Mesodermal cell (in vitro differentiated cells): ENCODE measurements at regions not wholly inside any gene's neighbourhood (a gene's known extent, or its start where the extent isn't known, plus 50 kb on each side); places are given as distances from the start of the nearest gene placed in this dataset.

Experiments
- H3K27ac ChIP-seq: 2 replicates; pipeline ENCODE4 v1.7.0; 2013; ENCODE audit warnings: mild to moderate bottlenecking, low read depth, low read length, moderate library complexity; ENCODE audit not compliant: severe bottlenecking
- H3K36me3 ChIP-seq: 2 replicates; pipeline ENCODE4 v1.7.1; 2013; ENCODE audit warnings: mild to moderate bottlenecking, low read length, moderate library complexity; ENCODE audit not compliant: control insufficient read depth, insufficient read depth
- H3K4me1 ChIP-seq: one replicate; pipeline ENCODE4 v1.7.1; 2013; ENCODE audit warnings: mild to moderate bottlenecking, low read length; ENCODE audit not compliant: insufficient read depth, control insufficient read depth, poor library complexity, severe bottlenecking
- H3K4me3 ChIP-seq: 2 replicates; pipeline ENCODE4 v1.7.0; 2013; ENCODE audit warnings: low read length, control low read depth, mild to moderate bottlenecking; ENCODE audit not compliant: insufficient read depth, poor library complexity, severe bottlenecking; ENCODE audit errors: extremely low read depth
- H3K9me3 ChIP-seq: 2 replicates; pipeline ENCODE4 v1.7.1; 2013; ENCODE audit warnings: mild to moderate bottlenecking, low read length, moderate library complexity; ENCODE audit not compliant: control insufficient read depth
- WGBS, 2 experiments: methylation state at CpG; one replicate each; pipeline ENCODE4 v1.1.5; 2013; ENCODE audit warnings: missing lambda C conversion rate in 2 of 2; ENCODE audit not compliant: insufficient coverage in 2 of 2; 5-methylcytosine and 5-hydroxymethylcytosine counted together

DNA sequence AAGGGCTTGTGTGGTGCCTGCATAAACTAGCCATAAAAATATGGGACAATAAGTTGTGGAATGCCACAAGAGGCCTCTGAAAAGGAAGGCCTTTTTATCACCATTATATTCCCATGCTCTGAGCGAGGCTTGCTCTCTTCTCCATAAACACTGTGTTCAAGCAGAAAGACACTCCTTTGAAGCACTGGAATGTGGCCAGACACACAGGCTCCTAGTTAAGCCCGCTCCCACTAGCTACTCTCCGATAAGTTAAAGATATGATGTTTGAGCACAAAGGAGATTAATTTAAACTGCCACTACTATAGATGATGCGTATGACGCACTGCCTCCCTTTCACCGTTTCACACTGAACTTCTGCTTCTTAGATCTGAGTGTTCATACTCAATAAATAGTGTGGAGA lies 188.7 kb upstream of the TWIST2 start:
- Histone ChIP-seq H3K4me3 (no peak overlapping the region), H3K4me1 (no peaks in the 10 kb centered on the region), H3K27ac (no peak overlapping the region), H3K36me3 (no peaks in the 10 kb centered on the region), H3K9me3 (no peaks in the 10 kb centered on the region)
- WGBS, 2 experiments: 95 to 100% methylated on average over 1 to 6 of the region's 6 CpGs

DNA sequence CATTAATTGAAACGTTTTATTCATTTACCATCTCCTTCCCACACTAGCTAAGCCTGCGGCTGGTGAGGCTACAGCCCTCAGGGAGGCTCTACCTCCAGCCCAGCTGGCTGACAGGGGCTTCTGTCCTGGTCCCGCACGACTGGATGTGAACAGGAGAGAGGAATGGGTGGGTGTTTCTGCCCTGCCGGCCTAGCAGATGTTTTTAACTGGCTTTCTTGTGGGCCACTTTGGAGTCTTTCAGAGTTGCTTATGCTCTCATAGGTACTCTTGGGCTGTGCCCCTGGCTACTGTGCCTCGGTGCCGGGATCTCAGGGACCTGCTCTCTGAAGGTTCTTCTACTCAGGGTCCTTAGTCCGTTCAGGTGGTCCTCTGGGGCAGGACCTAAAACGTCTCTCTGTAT lies 184.3 kb upstream of the TWIST2 start:
- no peaks in the 10 kb centered on the region for H3K9me3 ChIP-seq
- no peak overlapping the region for H3K4me3 ChIP-seq
- 76 to 77% methylated on average over 8 to 9 of the region's 9 CpGs for WGBS, 2 experiments
- no peaks in the 10 kb centered on the region for H3K36me3 ChIP-seq
- no peak overlapping the region for H3K27ac ChIP-seq
- no peaks in the 10 kb centered on the region for H3K4me1 ChIP-seq

DNA sequence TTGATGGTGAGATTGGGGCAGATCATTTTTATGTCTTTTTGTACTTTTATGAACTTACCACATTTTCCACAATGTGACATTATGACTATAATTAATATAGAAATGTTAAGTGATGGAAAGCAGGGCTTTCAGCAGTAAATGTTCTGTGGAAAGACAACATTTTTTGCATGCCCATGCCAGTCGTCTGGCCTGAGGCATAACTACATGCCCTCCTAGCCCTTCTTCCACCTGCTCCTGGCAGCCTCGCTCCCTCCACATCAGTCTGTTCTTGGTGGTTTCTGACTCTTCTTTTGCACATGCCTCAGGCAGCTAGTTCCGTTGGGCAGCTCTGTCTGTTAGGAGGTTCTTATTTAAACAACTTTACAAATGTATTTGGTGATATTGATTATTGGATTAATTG lies 182.0 kb upstream of the TWIST2 start:
- 60 to 81% methylated on average over 2 of the region's 3 CpGs for WGBS, 2 experiments
- Histone ChIP-seq H3K4me3 (no peak overlapping the region), H3K9me3 (no peaks in the 10 kb centered on the region), H3K27ac (no peak overlapping the region), H3K4me1 (no peaks in the 10 kb centered on the region), H3K36me3 (no peaks in the 10 kb centered on the region)

DNA sequence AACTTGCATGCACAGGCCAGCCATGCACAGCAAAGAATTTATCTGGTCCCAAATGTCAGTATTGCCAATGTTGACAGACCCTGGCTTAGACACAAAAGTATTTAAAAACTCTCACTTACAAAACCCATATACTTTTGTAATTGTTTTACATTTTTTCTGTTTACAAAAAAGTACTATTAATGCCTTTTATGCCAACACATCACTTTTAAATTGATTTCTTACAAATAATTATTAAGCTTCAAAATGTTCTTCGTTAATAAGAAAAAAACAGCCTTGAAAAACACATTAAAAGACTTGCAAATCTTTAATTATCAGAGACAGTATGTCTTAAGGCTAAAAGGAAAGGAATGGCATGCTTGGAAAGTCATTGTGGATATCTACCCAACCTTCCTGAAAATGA lies 181.3 kb upstream of the TWIST2 start:
- H3K36me3 ChIP-seq: no peaks in the 10 kb centered on the region
- no peak overlapping the region for H3K27ac ChIP-seq
- no peak overlapping the region for H3K4me3 ChIP-seq
- WGBS, 2 experiments: no CpG with 5 or more reads among the region's 1 CpG
- H3K9me3 ChIP-seq: no peaks in the 10 kb centered on the region
- H3K4me1 ChIP-seq: no peaks in the 10 kb centered on the region

DNA sequence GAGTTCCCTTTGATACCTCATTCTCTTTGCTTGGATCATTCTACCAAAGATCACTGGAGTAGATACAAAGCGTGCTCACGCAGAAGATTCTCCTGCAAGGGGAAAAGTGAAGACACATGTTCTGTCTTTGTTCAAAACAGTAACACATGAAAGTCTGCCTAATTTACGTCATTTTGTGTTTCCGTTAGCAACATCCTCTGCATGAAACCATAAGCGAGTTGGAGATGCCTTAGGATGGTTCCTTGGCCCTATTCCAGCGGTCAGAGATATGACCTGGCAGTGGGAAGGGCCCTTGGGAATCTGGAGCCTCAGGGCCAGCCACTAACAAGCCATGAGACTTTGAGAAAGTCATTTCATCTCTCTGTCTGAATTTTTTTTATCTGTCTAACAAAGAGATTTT lies 180.9 kb upstream of the TWIST2 start:
- Histone ChIP-seq H3K27ac (no peak overlapping the region), H3K4me3 (no peak overlapping the region), H3K4me1 (no peaks in the 10 kb centered on the region), H3K36me3 (no peaks in the 10 kb centered on the region), H3K9me3 (no peaks in the 10 kb centered on the region)
- WGBS, 2 experiments: 91 to 96% methylated on average over 6 of the region's 6 CpGs

DNA sequence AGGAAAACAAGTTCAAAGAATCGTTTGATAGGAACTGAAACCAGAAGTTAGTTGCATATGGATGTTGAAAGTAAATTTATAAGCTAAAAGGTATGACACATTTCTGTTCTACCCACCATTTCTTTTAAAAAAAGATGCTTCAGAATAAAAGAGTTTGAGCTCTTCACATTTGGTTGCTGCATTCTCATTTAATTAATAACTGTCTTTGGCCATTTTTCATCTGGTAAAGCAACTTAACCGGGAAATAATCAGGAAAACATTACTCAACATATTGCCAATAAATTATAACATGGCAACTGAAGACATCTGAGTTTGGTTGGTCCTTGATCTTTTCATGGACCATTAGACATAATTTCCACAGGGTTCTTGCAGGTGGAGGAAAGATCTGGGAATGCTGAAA lies 180.2 kb upstream of the TWIST2 start:
- H3K4me3 ChIP-seq: no peak overlapping the region
- H3K9me3 ChIP-seq: no peaks in the 10 kb centered on the region
- no peaks in the 10 kb centered on the region for H3K4me1 ChIP-seq
- H3K27ac ChIP-seq: no peak overlapping the region
- H3K36me3 ChIP-seq: no peaks in the 10 kb centered on the region
- whole genome bisulfite sequencing, 2 experiments: 80% methylated on average over 1 of the region's 2 CpGs; no CpG with 5 or more reads in 1 of the 2 experiments

DNA sequence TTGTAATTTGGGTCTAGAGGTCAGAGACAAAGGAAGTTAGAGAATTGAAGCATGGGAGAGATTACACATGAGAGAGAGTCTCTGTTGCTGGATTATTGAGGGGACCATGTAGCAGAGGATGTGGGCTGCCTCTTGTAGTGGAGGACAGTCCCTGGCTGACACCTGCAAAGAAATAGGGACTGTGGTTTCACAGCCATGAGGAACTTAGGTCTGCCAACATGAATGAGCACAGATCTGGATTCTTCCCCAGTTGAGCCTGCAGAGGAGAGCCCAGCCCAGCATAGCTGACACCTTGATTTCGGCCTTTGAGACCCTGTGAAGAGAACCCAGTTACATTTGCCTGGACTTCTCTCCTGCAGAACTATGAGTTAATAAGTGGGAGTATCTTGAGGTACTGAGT lies 179.5 kb upstream of the TWIST2 start:
- Histone ChIP-seq H3K36me3 (no peaks in the 10 kb centered on the region), H3K4me1 (no peaks in the 10 kb centered on the region), H3K4me3 (no peak overlapping the region), H3K9me3 (no peaks in the 10 kb centered on the region), H3K27ac (no peak overlapping the region)
- WGBS, 2 experiments: 78% methylated on average over 1 of the region's 1 CpG; no CpG with 5 or more reads in 1 of the 2 experiments

DNA sequence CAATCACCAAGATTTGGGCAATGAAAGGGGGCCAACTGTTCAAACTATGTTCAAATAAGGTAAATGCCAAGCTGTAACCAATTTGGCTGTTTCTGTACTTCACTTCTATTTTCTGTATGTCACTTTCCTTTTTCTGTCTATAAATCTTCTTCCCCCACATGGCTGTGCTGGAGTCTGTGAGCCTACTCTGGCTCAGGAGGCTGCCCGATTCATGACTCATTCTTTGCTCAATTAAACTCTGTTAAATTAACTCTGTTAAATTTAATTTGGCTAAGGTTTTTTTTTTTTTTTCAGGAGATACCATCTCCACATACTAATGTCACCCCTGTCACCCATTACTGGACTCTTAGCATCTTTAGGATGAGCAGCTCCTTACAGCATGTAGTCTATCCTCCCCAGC lies 178.8 kb upstream of the TWIST2 start:
- Histone ChIP-seq H3K36me3 (no peaks in the 10 kb centered on the region), H3K9me3 (no peaks in the 10 kb centered on the region), H3K4me3 (no peak overlapping the region), H3K27ac (no peak overlapping the region), H3K4me1 (no peaks in the 10 kb centered on the region)
- WGBS, 2 experiments: no CpG with 5 or more reads among the region's 1 CpG

DNA sequence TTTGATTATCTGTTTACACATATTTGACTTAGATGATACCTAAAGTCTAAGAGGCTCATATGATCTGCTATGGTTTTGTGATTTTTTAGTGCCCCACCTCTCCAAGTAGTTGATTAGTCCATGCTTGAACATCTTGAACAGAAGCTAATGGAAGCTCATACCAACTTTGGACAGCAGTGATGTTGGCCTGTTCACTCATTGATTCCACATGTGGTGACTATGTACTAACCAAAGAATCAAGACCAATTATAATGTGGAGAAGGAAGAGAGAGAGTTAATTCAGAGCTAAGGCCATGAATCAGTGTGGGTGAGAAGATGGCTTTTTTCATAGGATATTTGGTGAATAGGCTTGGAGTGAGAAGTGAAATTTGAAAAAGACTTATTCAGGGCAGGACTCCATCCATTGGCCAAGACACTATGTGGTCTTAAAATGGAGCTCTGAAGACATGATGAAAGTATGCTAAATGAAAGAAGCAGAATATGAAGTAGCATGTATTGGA lies 178.3 kb upstream of the TWIST2 start:
- no peaks in the 10 kb centered on the region for H3K36me3 ChIP-seq
- H3K4me3 ChIP-seq: no peak overlapping the region
- no peaks in the 10 kb centered on the region for H3K9me3 ChIP-seq
- no peak overlapping the region for H3K27ac ChIP-seq
- no peaks in the 10 kb centered on the region for H3K4me1 ChIP-seq

DNA sequence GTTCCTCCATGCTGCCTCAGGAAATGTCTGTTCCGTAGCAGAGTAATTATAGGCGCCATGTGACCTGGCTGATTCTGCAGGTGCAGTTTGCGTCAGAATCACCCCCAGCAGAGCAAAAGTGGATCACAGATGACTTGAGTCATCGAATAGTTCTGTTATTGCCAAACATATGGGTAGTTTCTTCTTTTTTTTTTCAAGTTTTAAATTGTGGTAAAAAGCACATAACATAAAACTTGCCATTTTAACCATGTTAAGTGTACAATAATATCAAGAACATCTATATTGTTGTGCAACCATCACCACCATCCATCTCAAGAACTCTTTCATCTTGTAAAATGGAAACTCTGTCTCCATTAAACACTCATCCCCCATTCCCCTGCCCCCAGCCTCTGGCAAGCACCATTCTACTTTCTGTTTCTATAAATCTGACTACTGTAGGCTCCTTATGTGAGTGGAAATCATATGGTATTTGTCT lies 177.7 kb upstream of the TWIST2 start:
- H3K9me3 ChIP-seq: no peaks in the 10 kb centered on the region
- WGBS, 2 experiments: 71 to 81% methylated on average over 3 of the region's 4 CpGs
- H3K27ac ChIP-seq: no peak overlapping the region
- no peaks in the 10 kb centered on the region for H3K4me1 ChIP-seq
- no peaks in the 10 kb centered on the region for H3K36me3 ChIP-seq
- no peak overlapping the region for H3K4me3 ChIP-seq

DNA sequence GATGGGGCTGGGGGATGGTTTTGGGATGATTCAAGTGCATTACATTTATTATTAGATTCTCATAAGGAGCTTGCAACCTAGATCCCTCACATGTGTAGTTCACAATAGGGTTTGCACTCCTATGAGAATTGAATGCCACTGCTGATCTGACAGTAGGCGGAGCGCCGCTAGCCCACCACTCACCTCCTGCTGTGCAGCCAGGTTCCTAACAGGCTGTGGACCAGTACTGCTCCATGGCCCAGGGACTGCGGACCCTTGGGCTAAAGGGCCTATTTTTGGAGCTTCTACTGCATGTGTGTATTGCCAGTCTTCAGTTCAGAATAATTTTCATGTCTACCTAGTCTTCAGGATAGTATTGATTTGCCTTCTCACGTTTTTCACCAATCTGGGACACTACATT lies 165.3 kb upstream of the TWIST2 start:
- Histone ChIP-seq H3K4me3 (no peak overlapping the region), H3K36me3 (no peaks in the 10 kb centered on the region), H3K27ac (no peak overlapping the region), H3K4me1 (peaks cover 3% of the 10 kb centered on the region), H3K9me3 (no peaks in the 10 kb centered on the region)
- WGBS, 2 experiments: 76 to 100% methylated on average over 1 to 3 of the region's 5 CpGs
